ENCODE measurements at regions not wholly inside any gene's neighbourhood (a gene's known extent, or its start where the extent isn't known, plus 50 kb on each side); places are given as distances from the start of the nearest gene placed in this dataset.

DNA sequence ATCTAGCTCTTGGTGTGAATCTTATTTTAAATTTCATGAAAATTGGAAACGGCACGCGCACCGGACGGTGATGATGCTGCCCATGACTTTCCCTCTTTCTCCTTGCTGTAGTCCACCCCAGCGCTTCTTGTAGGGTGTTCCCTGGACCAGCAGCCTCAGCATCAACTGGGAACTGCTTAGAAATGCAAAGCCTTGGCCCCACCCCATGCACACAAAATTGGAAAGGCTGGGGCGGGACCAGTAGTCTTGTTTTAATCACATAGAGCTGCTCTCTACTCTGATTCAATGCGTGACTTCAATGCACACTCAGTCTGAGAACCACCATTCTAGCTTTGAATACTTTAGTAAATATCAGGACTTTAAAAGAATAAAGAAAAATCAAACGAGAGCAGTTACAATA lies 427.1 kb downstream of the EFNB2 start:
- H3K36me3 Mint-ChIP-seq: no peaks in the 10 kb centered on the region
- H3K4me3 Mint-ChIP-seq: no peak overlapping the region
- H3K27ac ChIP-seq (ENCODE audit: insufficient read depth, low read length, poor library complexity, severe bottlenecking): no peak overlapping the region
- no peaks in the 10 kb centered on the region for H3K4me1 Mint-ChIP-seq
- no peaks in the 10 kb centered on the region for H3K27me3 Mint-ChIP-seq
- no peaks in the 10 kb centered on the region for H3K27me3 ChIP-seq (ENCODE audit: control insufficient read depth, insufficient read depth, low read length)
- ATAC-seq (ENCODE audit: low read depth in 2 of 2): no peak
- H3K27ac Mint-ChIP-seq: no peak overlapping the region
- H3K4me1 ChIP-seq (ENCODE audit: control insufficient read depth, insufficient read depth, low read length, poor library complexity, severe bottlenecking): no peaks in the 10 kb centered on the region
- H3K9me3 Mint-ChIP-seq: peaks cover 0 to 3% (median 0%) of the 10 kb centered on the region in 7 donors
- no peak for DNase-seq
- no peaks in the 10 kb centered on the region for H3K9me3 ChIP-seq (ENCODE audit: control insufficient read depth in 2 of 2, low read length in 2 of 2)
- no peaks in the 10 kb centered on the region for H3K36me3 ChIP-seq (ENCODE audit: control insufficient read depth, insufficient read depth, low read length)
- H3K4me3 ChIP-seq (ENCODE audit: low read depth, low read length): no peak overlapping the region

DNA sequence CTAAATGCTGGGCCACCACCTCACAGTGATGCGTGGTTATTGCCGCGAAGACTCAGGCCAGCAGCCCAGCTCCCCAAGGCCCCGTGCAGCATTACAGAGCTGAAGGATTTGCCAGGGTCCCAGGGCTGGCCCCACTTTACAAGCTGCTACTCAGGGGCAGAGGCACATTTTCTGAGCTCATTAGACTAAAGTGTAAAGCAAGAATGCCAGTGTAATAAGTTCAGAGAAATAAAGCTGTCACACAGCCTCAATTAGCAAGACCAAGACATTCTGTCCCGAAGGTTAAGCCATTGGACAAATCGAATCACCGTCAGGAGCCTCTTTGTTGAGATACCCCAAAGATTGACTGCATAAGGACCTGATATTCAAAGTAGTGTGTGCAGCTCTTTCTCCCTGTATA lies 428.4 kb downstream of the EFNB2 start:
- Mint-ChIP-seq H3K27me3 (no peaks in the 10 kb centered on the region), H3K4me3 (no peak overlapping the region), H3K9me3 (peaks cover 0 to 3% (median 0%) of the 10 kb centered on the region in 7 donors), H3K36me3 (no peaks in the 10 kb centered on the region), H3K27ac (no peak overlapping the region), H3K4me1 (no peaks in the 10 kb centered on the region)
- Histone ChIP-seq H3K4me1 (ENCODE audit: control insufficient read depth, insufficient read depth, low read length, poor library complexity, severe bottlenecking) (no peaks in the 10 kb centered on the region), H3K27me3 (ENCODE audit: control insufficient read depth, insufficient read depth, low read length) (no peaks in the 10 kb centered on the region), H3K27ac (ENCODE audit: insufficient read depth, low read length, poor library complexity, severe bottlenecking) (no peak overlapping the region), H3K36me3 (ENCODE audit: control insufficient read depth, insufficient read depth, low read length) (no peaks in the 10 kb centered on the region), H3K9me3 (ENCODE audit: control insufficient read depth in 2 of 2, low read length in 2 of 2) (no peaks in the 10 kb centered on the region), H3K4me3 (ENCODE audit: low read depth, low read length) (no peak overlapping the region)
- DNase-seq: no peak
- ATAC-seq (ENCODE audit: low read depth in 2 of 2): no peak

- Histone ChIP-seq H3K4me3 (ENCODE audit: low read depth, low read length) (no peak overlapping the region), H3K4me1 (ENCODE audit: control insufficient read depth, insufficient read depth, low read length, poor library complexity, severe bottlenecking) (no peaks in the 10 kb centered on the region), H3K27ac (ENCODE audit: insufficient read depth, low read length, poor library complexity, severe bottlenecking) (no peak overlapping the region), H3K9me3 (ENCODE audit: control insufficient read depth in 2 of 2, low read length in 2 of 2) (no peaks in the 10 kb centered on the region), H3K27me3 (ENCODE audit: control insufficient read depth, insufficient read depth, low read length) (no peaks in the 10 kb centered on the region), H3K36me3 (ENCODE audit: control insufficient read depth, insufficient read depth, low read length) (no peaks in the 10 kb centered on the region)
- Mint-ChIP-seq H3K27ac (no peak overlapping the region), H3K4me1 (no peaks in the 10 kb centered on the region), H3K4me3 (no peak overlapping the region), H3K36me3 (no peaks in the 10 kb centered on the region), H3K9me3 (peaks cover 0 to 3% (median 0%) of the 10 kb centered on the region in 7 donors), H3K27me3 (no peaks in the 10 kb centered on the region)
- ATAC-seq (ENCODE audit: low read depth in 2 of 2) (no peak), DNase-seq (no peak)
These were observed 430.3 kb downstream of the EFNB2 start for GRCh38 chr13:106105153-106105552.

- Mint-ChIP-seq H3K27me3 (no peaks in the 10 kb centered on the region), H3K27ac (no peak overlapping the region)
- H3K4me1 ChIP-seq (ENCODE audit: control insufficient read depth, insufficient read depth, low read length, poor library complexity, severe bottlenecking): no peaks in the 10 kb centered on the region
These were observed 431.1 kb downstream of the EFNB2 start for GRCh38 chr13:106104281-106104901.

DNA sequence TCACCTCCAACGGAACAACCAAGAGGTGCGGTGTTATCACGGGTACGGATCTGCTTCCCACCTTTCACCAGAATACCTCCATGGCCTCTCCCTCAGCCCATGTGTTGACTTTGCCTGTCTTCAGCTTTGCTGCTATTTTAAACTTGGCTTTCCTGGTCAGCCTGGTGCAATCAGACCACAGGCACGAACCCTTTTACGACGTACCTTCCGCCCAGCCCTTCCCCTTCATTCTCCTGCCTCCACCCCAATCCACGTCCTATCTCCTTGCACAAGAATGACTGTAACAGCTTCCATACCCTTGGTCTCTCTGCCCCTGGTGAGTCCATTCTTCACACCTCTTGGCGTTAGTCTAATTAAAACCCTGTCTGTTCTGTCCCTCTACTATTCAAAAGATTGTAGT lies 431.7 kb downstream of the EFNB2 start:
- Mint-ChIP-seq H3K4me1 (no peaks in the 10 kb centered on the region), H3K9me3 (peaks cover 0 to 3% (median 0%) of the 10 kb centered on the region in 7 donors), H3K27ac (no peak overlapping the region), H3K4me3 (no peak overlapping the region), H3K27me3 (no peaks in the 10 kb centered on the region), H3K36me3 (no peaks in the 10 kb centered on the region)
- DNase-seq (no peak), ATAC-seq (ENCODE audit: low read depth in 2 of 2) (no peak)
- Histone ChIP-seq H3K27ac (ENCODE audit: insufficient read depth, low read length, poor library complexity, severe bottlenecking) (no peak overlapping the region), H3K9me3 (ENCODE audit: control insufficient read depth in 2 of 2, low read length in 2 of 2) (no peaks in the 10 kb centered on the region), H3K4me1 (ENCODE audit: control insufficient read depth, insufficient read depth, low read length, poor library complexity, severe bottlenecking) (no peaks in the 10 kb centered on the region), H3K27me3 (ENCODE audit: control insufficient read depth, insufficient read depth, low read length) (no peaks in the 10 kb centered on the region), H3K36me3 (ENCODE audit: control insufficient read depth, insufficient read depth, low read length) (no peaks in the 10 kb centered on the region), H3K4me3 (ENCODE audit: low read depth, low read length) (no peak overlapping the region)

More at GRCh38 chr13:106104281-106104901, 431.1 kb downstream of the EFNB2 start:
- H3K27me3 ChIP-seq (ENCODE audit: control insufficient read depth, insufficient read depth, low read length): no peaks in the 10 kb centered on the region
- H3K9me3 ChIP-seq (ENCODE audit: control insufficient read depth in 2 of 2, low read length in 2 of 2): no peaks in the 10 kb centered on the region
- Mint-ChIP-seq H3K36me3 (no peaks in the 10 kb centered on the region), H3K4me1 (no peaks in the 10 kb centered on the region), H3K4me3 (no peak overlapping the region), H3K9me3 (peaks cover 0 to 3% (median 0%) of the 10 kb centered on the region in 7 donors)
- no peaks in the 10 kb centered on the region for H3K36me3 ChIP-seq (ENCODE audit: control insufficient read depth, insufficient read depth, low read length)
- ATAC-seq (ENCODE audit: low read depth in 2 of 2) (no peak), DNase-seq (no peak)
- H3K27ac ChIP-seq (ENCODE audit: insufficient read depth, low read length, poor library complexity, severe bottlenecking): no peak overlapping the region
- no peak overlapping the region for H3K4me3 ChIP-seq (ENCODE audit: low read depth, low read length)

DNA sequence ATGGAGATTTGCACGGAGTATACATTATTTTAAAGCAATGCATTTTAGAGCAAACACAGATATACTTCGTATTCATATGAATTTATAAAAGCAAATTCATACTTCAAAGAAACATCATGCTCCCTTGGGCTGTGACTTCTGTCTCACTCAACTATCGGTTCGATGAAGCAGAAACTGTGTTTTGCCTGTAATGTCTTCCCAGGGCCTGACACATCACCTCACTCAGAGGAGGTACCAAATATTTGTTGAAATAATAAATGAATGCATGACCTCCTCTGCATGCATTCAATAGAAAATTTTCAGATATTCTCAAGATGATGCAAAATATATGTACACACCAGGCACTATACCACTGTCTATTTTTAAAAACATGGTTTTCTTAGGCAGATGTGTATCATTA lies 432.7 kb downstream of the EFNB2 start:
- no peaks in the 10 kb centered on the region for H3K36me3 ChIP-seq (ENCODE audit: control insufficient read depth, insufficient read depth, low read length)
- H3K4me1 ChIP-seq (ENCODE audit: control insufficient read depth, insufficient read depth, low read length, poor library complexity, severe bottlenecking): no peaks in the 10 kb centered on the region
- ATAC-seq (ENCODE audit: low read depth in 2 of 2): no peak
- Mint-ChIP-seq H3K4me1 (peaks cover 0 to 3% (median 0%) of the 10 kb centered on the region in 4 donors), H3K4me3 (no peak overlapping the region), H3K36me3 (no peaks in the 10 kb centered on the region), H3K9me3 (peaks cover 0 to 5% (median 0%) of the 10 kb centered on the region in 7 donors), H3K27me3 (no peaks in the 10 kb centered on the region), H3K27ac (no peak overlapping the region)
- no peak overlapping the region for H3K4me3 ChIP-seq (ENCODE audit: low read depth, low read length)
- no peak overlapping the region for H3K27ac ChIP-seq (ENCODE audit: insufficient read depth, low read length, poor library complexity, severe bottlenecking)
- H3K27me3 ChIP-seq (ENCODE audit: control insufficient read depth, insufficient read depth, low read length): no peaks in the 10 kb centered on the region
- no peak for DNase-seq
- H3K9me3 ChIP-seq (ENCODE audit: control insufficient read depth in 2 of 2, low read length in 2 of 2): no peaks in the 10 kb centered on the region

DNA sequence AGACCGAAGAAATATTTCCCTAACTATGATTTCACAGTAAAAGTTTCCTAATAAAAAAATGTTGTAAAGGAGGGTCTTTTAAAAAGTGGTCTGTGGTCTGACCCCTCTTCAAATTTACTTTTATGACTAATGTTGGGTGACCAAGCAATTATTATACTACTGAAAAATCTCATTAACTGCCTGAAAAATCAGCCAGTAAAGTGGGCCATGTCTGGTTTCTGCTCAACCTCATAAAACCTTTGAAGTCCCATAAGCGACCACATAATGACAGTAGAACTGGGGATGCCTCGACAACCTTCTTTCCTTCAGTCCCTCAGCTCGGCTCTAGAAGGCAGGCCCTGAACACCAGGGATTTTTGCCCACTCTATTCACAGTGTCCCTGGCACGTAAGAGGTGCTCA lies 434.3 kb downstream of the EFNB2 start:
- ATAC-seq (ENCODE audit: low read depth in 2 of 2): no peak
- no peak overlapping the region for H3K4me3 ChIP-seq (ENCODE audit: low read depth, low read length)
- Mint-ChIP-seq H3K4me1 (peaks cover 0 to 4% (median 0%) of the 10 kb centered on the region in 4 donors), H3K36me3 (no peaks in the 10 kb centered on the region), H3K4me3 (no peak overlapping the region), H3K27me3 (no peaks in the 10 kb centered on the region), H3K9me3 (peaks cover 0 to 5% (median 1%) of the 10 kb centered on the region in 7 donors), H3K27ac (no peak overlapping the region)
- H3K4me1 ChIP-seq (ENCODE audit: control insufficient read depth, insufficient read depth, low read length, poor library complexity, severe bottlenecking): no peaks in the 10 kb centered on the region
- no peaks in the 10 kb centered on the region for H3K9me3 ChIP-seq (ENCODE audit: control insufficient read depth in 2 of 2, low read length in 2 of 2)
- DNase-seq: no peak
- H3K27ac ChIP-seq (ENCODE audit: insufficient read depth, low read length, poor library complexity, severe bottlenecking): no peak overlapping the region
- no peaks in the 10 kb centered on the region for H3K36me3 ChIP-seq (ENCODE audit: control insufficient read depth, insufficient read depth, low read length)
- H3K27me3 ChIP-seq (ENCODE audit: control insufficient read depth, insufficient read depth, low read length): no peaks in the 10 kb centered on the region

DNA sequence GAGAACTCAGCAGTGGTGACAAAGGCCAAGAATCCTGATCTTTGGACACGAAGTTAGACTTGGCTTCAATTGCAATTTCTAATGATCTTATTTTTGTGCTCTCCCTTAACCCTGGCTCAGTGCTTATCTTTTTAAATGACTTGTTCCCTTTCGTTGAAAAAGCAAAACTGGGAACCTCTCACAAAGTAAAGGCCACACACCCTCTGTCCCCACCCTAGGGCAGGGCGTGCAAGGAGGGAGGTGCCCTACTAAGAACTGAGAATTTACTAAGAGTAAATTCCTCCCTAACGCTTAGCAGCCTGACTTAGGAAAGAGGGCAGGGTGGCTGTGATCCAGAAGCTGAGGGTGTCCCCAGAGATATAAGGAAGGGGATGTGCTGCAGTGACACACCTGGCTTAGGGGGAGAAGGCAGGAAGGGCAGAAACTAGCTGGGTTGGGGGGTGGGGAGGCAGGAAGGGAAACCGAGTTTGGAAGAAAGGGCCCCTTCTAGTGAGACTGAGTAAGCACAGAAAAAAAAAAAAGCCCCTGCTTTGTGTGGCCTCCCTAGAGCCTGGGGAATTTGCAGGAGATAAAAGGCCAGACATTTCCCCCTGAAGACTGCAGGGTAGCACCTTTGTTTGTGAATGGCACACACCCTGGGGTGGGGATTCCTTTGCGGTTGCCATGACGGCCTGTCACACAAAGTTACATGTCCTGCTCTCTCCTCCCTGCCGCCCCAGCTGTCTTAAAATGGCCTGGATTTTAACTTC lies 435.1 kb downstream of the EFNB2 start:
- no peaks in the 10 kb centered on the region for H3K36me3 ChIP-seq (ENCODE audit: control insufficient read depth, insufficient read depth, low read length)
- no peaks in the 10 kb centered on the region for H3K36me3 Mint-ChIP-seq
- peaks cover 0 to 4% (median 0%) of the 10 kb centered on the region in 4 donors for H3K4me1 Mint-ChIP-seq
- H3K9me3 ChIP-seq (ENCODE audit: control insufficient read depth in 2 of 2, low read length in 2 of 2): no peaks in the 10 kb centered on the region
- H3K27me3 Mint-ChIP-seq: no peaks in the 10 kb centered on the region
- no peaks in the 10 kb centered on the region for H3K27me3 ChIP-seq (ENCODE audit: control insufficient read depth, insufficient read depth, low read length)
- H3K4me1 ChIP-seq (ENCODE audit: control insufficient read depth, insufficient read depth, low read length, poor library complexity, severe bottlenecking): no peaks in the 10 kb centered on the region
- no peak for ATAC-seq (ENCODE audit: low read depth in 2 of 2)
- H3K27ac ChIP-seq (ENCODE audit: insufficient read depth, low read length, poor library complexity, severe bottlenecking): no peak overlapping the region
- no peak for DNase-seq
- peaks cover 0 to 5% (median 0%) of the 10 kb centered on the region in 7 donors for H3K9me3 Mint-ChIP-seq
- no peak overlapping the region for H3K4me3 ChIP-seq (ENCODE audit: low read depth, low read length)
- H3K4me3 Mint-ChIP-seq: no peak overlapping the region
- H3K27ac Mint-ChIP-seq: no peak overlapping the region

All from CD4-positive, CD25-positive, alpha-beta regulatory T cell (primary cell).